ENCODE measurements at regions not wholly inside any gene's neighbourhood (a gene's known extent, or its start where the extent isn't known, plus 50 kb on each side); places are given as distances from the start of the nearest gene placed in this dataset.

- peak; percentile 88 for DNase-seq
These were observed 89.4 kb upstream of the ATXN1 start for GRCh38 chr6:16850681-16851026.

- DNase-seq: no peak
These were observed 88.9 kb upstream of the ATXN1 start for GRCh38 chr6:16849988-16850680.

- DNase-seq: peak; percentile 16
These were observed 88.2 kb upstream of the ATXN1 start for GRCh38 chr6:16849280-16849987.

- DNase-seq: no peak
These were observed 85.1 kb upstream of the ATXN1 start for GRCh38 chr6:16846399-16846778.

- no peak for DNase-seq
These were observed 82.9 kb upstream of the ATXN1 start for GRCh38 chr6:16844183-16844582.

GRCh38 chr6:16842676-16843075 lies 81.4 kb upstream of the ATXN1 start:
- no peak for DNase-seq

- no peak for DNase-seq
These were observed 80.0 kb upstream of the ATXN1 start for GRCh38 chr6:16841241-16841640.

GRCh38 chr6:16840725-16841124 lies 79.5 kb upstream of the ATXN1 start:
- no peak for DNase-seq

GRCh38 chr6:16840291-16840690 lies 79.0 kb upstream of the ATXN1 start:
- no peak for DNase-seq

- DNase-seq: no peak
These were observed 78.4 kb upstream of the ATXN1 start for GRCh38 chr6:16839631-16840179.

GRCh38 chr6:16837217-16837972 lies 76.1 kb upstream of the ATXN1 start:
- DNase-seq: no peak

GRCh38 chr6:16836144-16836981 lies 75.1 kb upstream of the ATXN1 start:
- no peak for DNase-seq

GRCh38 chr6:16834242-16834641 lies 73.0 kb upstream of the ATXN1 start:
- DNase-seq: no peak

GRCh38 chr6:16832721-16833120 lies 71.5 kb upstream of the ATXN1 start:
- DNase-seq: no peak

- DNase-seq: no peak
These were observed 70.8 kb upstream of the ATXN1 start for GRCh38 chr6:16832043-16832567.

- no peak for DNase-seq
These were observed 69.9 kb upstream of the ATXN1 start for GRCh38 chr6:16831136-16831535.

GRCh38 chr6:16828058-16828457 lies 66.8 kb upstream of the ATXN1 start:
- DNase-seq: no peak

GRCh38 chr6:16827627-16828026 lies 66.4 kb upstream of the ATXN1 start:
- no peak for DNase-seq

GRCh38 chr6:16825784-16826183 lies 64.5 kb upstream of the ATXN1 start:
- no peak for DNase-seq

GRCh38 chr6:16824845-16825685 lies 63.8 kb upstream of the ATXN1 start:
- no peak for DNase-seq

- DNase-seq: no peak
These were observed 62.6 kb upstream of the ATXN1 start for GRCh38 chr6:16823718-16824352.
